WERI-Rb-1 (cell line): ENCODE measurements at regions not wholly inside any gene's neighbourhood (a gene's known extent, or its start where the extent isn't known, plus 50 kb on each side); places are given as distances from the start of the nearest gene placed in this dataset.

Source experiments
- DNase-seq: peaks from one replicate; pipeline ENCODE4 v3.0.0-alpha.2; 2020
- H3K27ac ChIP-seq: fragments of 250-450 bp; sonication (Bioruptor Pico); 2 replicates; pipeline ENCODE4 v1.5.1; 2020; ENCODE audit warnings: mild to moderate bottlenecking, moderate library complexity
- H3K27me3 ChIP-seq: fragments of 250-450 bp; sonication (Bioruptor Pico); 2 replicates; pipeline ENCODE4 v1.5.1; 2021; ENCODE audit warnings: mild to moderate bottlenecking, low read depth, moderate library complexity; ENCODE audit not compliant: insufficient read depth, severe bottlenecking
- H3K36me3 ChIP-seq: fragments of 250-450 bp; sonication (Bioruptor Pico); 2 replicates; pipeline ENCODE4 v1.5.1; 2020; ENCODE audit warnings: mild to moderate bottlenecking, moderate library complexity
- H3K4me3 ChIP-seq: 2 replicates; pipeline ENCODE4 v1.5.1; 2011; ENCODE audit warnings: low read depth, mild to moderate bottlenecking, control low read depth, low read length
- H3K9me3 ChIP-seq: fragments of 250-450 bp; sonication (Bioruptor Pico); 2 replicates; pipeline ENCODE4 v1.5.1; 2021; ENCODE audit warnings: mild to moderate bottlenecking, moderate library complexity; ENCODE audit not compliant: severe bottlenecking
- CTCF ChIP-seq: IDR thresholded peaks from 2 replicates; pipeline ENCODE4 v1.5.1; 2011; ENCODE audit warnings: low read depth, mild to moderate bottlenecking, control low read depth, inconsistent platforms, low read length

GRCh38 chr6:159469443-159469842, 223.6 kb downstream of the SOD2 start:
- no peak overlapping the region for H3K27ac ChIP-seq
- H3K36me3 ChIP-seq, result no peaks in the 10 kb centered on the region
- no peaks in the 10 kb centered on the region for H3K9me3 ChIP-seq
- H3K27me3 ChIP-seq, result peaks cover 75% of the 10 kb centered on the region
- no peak overlapping the region for H3K4me3 ChIP-seq
- TF ChIP-seq CTCF, result no peak
- no peak for DNase-seq

- H3K36me3 ChIP-seq, result no peaks in the 10 kb centered on the region
- H3K4me3 ChIP-seq, result no peak overlapping the region
- no peak for TF ChIP-seq CTCF
- H3K27ac ChIP-seq, result no peak overlapping the region
- no peaks in the 10 kb centered on the region for H3K9me3 ChIP-seq
- H3K27me3 ChIP-seq, result peaks cover 75% of the 10 kb centered on the region
- DNase-seq, result no peak
These were observed 224.0 kb downstream of the SOD2 start for GRCh38 chr6:159468994-159469393.

- no peak for DNase-seq
- TF ChIP-seq CTCF, result no peak
- Histone ChIP-seq H3K27me3 (peaks cover 76% of the 10 kb centered on the region), H3K9me3 (no peaks in the 10 kb centered on the region), H3K36me3 (no peaks in the 10 kb centered on the region), H3K27ac (no peak overlapping the region), H3K4me3 (no peak overlapping the region)
These were observed 225.5 kb downstream of the SOD2 start for GRCh38 chr6:159467473-159468041.

- H3K27me3 ChIP-seq, result peaks cover 77% of the 10 kb centered on the region
- no peak overlapping the region for H3K27ac ChIP-seq
- H3K36me3 ChIP-seq, result no peaks in the 10 kb centered on the region
- TF ChIP-seq CTCF, result no peak
- no peak for DNase-seq
- no peaks in the 10 kb centered on the region for H3K9me3 ChIP-seq
- H3K4me3 ChIP-seq, result no peak overlapping the region
These were observed 226.1 kb downstream of the SOD2 start for GRCh38 chr6:159466926-159467325.

GRCh38 chr6:159464816-159465215, 228.2 kb downstream of the SOD2 start:
- Histone ChIP-seq H3K27me3 (peaks cover 91% of the 10 kb centered on the region), H3K9me3 (no peaks in the 10 kb centered on the region), H3K36me3 (no peaks in the 10 kb centered on the region), H3K4me3 (no peak overlapping the region), H3K27ac (no peak overlapping the region)
- DNase-seq, result no peak
- TF ChIP-seq CTCF, result no peak
